HEK293T (cell line): ENCODE measurements at regions not wholly inside any gene's neighbourhood (a gene's known extent, or its start where the extent isn't known, plus 50 kb on each side); places are given as distances from the start of the nearest gene placed in this dataset.
"Not testable (repeated sequence)": the region's sequence is repeated elsewhere in the genome, so short reads cannot be mapped to it uniquely, and the experiment has no call there.

Experiments used
- CTCF ChIA-PET: fragments of 350-600 bp; formaldehyde crosslinking; extraction: SDS; loops from one replicate; lab custom pipeline; 2021; ENCODE audit warnings: antibody characterized with exemption, inconsistent platforms; lab: Yijun Ruan, JAX
- POLR2A ChIA-PET: fragments of 350-600 bp; formaldehyde crosslinking; extraction: SDS; loops from one replicate; lab custom pipeline; 2020; ENCODE audit warnings: antibody characterized with exemption, inconsistent platforms; lab: Yijun Ruan, JAX
- DNase-seq: peaks from one replicate; pipeline ENCODE4 v3.0.0; 2012; ENCODE audit warnings: mixed read lengths; ENCODE audit errors: extremely low spot score
- ARNT ChIP-seq: fragments of 450-650 bp; IDR thresholded peaks from 2 replicates; pipeline ENCODE4 v1.6.1; 2017; ENCODE audit warnings: mild to moderate bottlenecking
- BHLHE40 ChIP-seq: fragments of 450-650 bp; IDR thresholded peaks from 2 replicates; pipeline ENCODE4 v1.6.1; 2016; ENCODE audit warnings: mild to moderate bottlenecking, moderate library complexity, borderline replicate concordance
- CTBP1 ChIP-seq: fragments of 450-650 bp; IDR thresholded peaks from 2 replicates; pipeline ENCODE4 v1.6.1; 2016; ENCODE audit warnings: borderline replicate concordance
- ELF4 ChIP-seq: fragments of 450-650 bp; IDR thresholded peaks from 2 replicates; pipeline ENCODE4 v1.6.1; 2017; ENCODE audit warnings: antibody characterized with exemption
- FOXA1 ChIP-seq: fragments of 450-650 bp; IDR thresholded peaks from 2 replicates; pipeline ENCODE4 v1.6.1; 2016; ENCODE audit warnings: mild to moderate bottlenecking
- FOXK2 ChIP-seq: fragments of 450-650 bp; IDR thresholded peaks from 2 replicates; pipeline ENCODE4 v1.6.1; 2016; ENCODE audit warnings: mild to moderate bottlenecking
- FOXM1 ChIP-seq: fragments of 450-650 bp; IDR thresholded peaks from 2 replicates; pipeline ENCODE4 v1.6.1; 2017; ENCODE audit warnings: mild to moderate bottlenecking, borderline replicate concordance
- HDGF ChIP-seq: fragments of 450-650 bp; IDR thresholded peaks from 2 replicates; pipeline ENCODE4 v1.6.1; 2017; ENCODE audit warnings: antibody characterized with exemption, borderline replicate concordance
- L3MBTL2 ChIP-seq: fragments of 450-650 bp; conservative IDR thresholded peaks from 2 replicates; pipeline ENCODE4 v1.6.1; 2016; ENCODE audit warnings: mild to moderate bottlenecking
- LEF1 ChIP-seq: fragments of 450-650 bp; IDR thresholded peaks from 2 replicates; pipeline ENCODE4 v1.6.1; 2017; ENCODE audit warnings: mild to moderate bottlenecking, borderline replicate concordance
- NFRKB ChIP-seq: fragments of 450-650 bp; IDR thresholded peaks from 2 replicates; pipeline ENCODE4 v1.6.1; 2016; ENCODE audit warnings: mild to moderate bottlenecking, moderate library complexity
- SP1 ChIP-seq: fragments of 450-650 bp; IDR thresholded peaks from 2 replicates; pipeline ENCODE4 v1.6.1; 2017
- SUZ12 ChIP-seq: fragments of 450-650 bp; IDR thresholded peaks from 2 replicates; pipeline ENCODE4 v1.6.1; 2016; ENCODE audit warnings: mild to moderate bottlenecking
- TARDBP ChIP-seq: fragments of 450-650 bp; IDR thresholded peaks from 2 replicates; pipeline ENCODE4 v1.6.1; 2016
- ZNF384 ChIP-seq: fragments of 450-650 bp; IDR thresholded peaks from 2 replicates; pipeline ENCODE4 v1.6.1; 2016
- TF ChIP-seq, protein P1 (sequence below): fragments of 450-650 bp; IDR thresholded peaks from 2 replicates; pipeline ENCODE4 v1.6.1; 2016

DNA sequence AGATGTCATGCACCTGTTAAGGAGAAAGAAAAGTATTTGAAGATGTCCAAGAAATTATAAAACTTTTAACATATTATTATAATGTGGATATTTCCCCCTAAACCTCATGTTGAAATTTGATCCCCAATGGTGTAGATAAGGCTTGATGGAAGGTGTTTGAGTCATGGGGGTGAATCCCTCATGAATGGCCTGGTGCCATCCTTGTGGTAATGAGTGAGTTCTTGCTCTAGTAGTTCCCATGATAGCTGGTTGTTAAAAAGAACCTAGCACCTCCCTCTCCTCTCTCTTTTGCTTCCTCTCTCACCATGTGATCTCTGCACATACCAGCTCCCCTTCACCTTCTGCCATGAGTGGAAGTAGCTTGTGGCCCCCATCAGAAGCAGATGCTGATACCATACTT lies 176.6 kb upstream of the NR3C2 start:
- DNase-seq = no peak
- no peak for TF ChIP-seq CTBP1
- no peak for TF ChIP-seq FOXA1
- TF ChIP-seq SP1 = no peak
- TF ChIP-seq HDGF = no peak
- no peak for TF ChIP-seq ARNT
- TF ChIP-seq L3MBTL2 = no peak
- ChIA-PET CTCF (no interaction called here), POLR2A (no interaction called here)

DNA sequence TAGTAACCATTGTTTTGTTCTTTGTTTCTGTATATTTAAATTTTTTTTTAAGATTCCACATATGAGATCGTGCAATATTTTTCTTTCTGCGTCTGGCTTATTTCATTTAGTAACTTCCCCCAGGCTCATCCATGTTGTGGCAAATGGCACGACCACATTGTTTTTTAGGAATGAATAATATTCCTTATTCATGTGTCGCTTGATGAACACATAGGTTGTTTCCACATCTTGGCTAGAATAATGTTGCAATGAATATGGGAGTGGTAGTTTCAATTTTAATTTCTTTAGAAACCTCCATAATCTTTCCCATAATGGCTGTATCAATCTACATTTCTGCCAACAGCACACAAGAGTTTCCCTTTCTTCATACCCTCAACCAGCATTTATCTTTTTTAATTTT lies 166.8 kb upstream of the NR3C2 start:
- TF ChIP-seq L3MBTL2 (no peak), LEF1 (no peak), CTBP1 (no peak), BHLHE40 (no peak), TARDBP (no peak), SUZ12 (no peak), FOXK2 (no peak), ZNF384 (no peak), FOXM1 (no peak), SP1 (no peak), ARNT (no peak), NFRKB (no peak), ELF4 (no peak), FOXA1 (no peak), HDGF (no peak)
- TF ChIP-seq, protein P1, sequence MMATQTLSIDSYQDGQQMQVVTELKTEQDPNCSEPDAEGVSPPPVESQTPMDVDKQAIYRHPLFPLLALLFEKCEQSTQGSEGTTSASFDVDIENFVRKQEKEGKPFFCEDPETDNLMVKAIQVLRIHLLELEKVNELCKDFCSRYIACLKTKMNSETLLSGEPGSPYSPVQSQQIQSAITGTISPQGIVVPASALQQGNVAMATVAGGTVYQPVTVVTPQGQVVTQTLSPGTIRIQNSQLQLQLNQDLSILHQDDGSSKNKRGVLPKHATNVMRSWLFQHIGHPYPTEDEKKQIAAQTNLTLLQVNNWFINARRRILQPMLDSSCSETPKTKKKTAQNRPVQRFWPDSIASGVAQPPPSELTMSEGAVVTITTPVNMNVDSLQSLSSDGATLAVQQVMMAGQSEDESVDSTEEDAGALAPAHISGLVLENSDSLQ = no peak
- no peak for DNase-seq
- POLR2A ChIA-PET = no interaction called here
- CTCF ChIA-PET = no interaction called here

DNA sequence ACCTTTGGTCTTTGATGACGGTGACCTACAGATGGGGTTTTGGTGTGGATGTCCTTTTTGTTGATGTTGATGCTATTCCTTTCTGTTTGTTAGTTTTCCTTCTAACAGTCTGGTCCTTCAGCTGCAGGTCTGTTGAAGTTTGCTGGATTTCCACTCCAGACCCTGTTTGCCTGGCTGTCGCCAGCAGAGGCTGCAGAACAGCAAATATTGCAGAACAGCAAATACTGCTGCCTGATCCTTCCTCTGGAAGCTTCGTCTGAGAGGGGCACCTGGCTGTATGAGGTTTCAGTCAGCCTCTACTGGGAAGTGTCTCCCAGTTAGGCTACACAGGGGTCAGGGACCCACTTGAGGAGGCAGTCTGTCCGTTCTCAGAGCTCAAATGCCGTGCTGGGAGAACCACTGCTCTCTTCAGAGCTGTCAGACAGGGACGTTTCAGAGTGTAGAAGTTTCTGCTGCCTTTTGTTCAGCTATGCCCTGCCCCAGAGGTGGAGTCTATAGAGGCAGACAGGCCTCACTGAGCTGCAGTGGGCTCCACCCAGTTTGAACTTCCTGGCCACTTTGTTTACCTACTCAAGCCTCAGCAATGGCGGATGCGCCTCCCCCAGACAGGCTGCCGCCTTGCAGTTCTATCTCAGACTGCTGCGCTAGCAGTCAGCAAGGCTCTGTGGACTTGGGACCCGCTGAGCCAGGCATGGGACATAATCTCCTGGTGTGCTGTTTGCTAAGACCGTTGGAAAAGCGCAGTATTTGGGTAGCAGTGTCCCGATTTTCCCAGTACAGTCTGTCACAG lies 156.4 kb upstream of the NR3C2 start:
- CTCF ChIA-PET, POLR2A ChIA-PET: not testable (repeated sequence)

DNA sequence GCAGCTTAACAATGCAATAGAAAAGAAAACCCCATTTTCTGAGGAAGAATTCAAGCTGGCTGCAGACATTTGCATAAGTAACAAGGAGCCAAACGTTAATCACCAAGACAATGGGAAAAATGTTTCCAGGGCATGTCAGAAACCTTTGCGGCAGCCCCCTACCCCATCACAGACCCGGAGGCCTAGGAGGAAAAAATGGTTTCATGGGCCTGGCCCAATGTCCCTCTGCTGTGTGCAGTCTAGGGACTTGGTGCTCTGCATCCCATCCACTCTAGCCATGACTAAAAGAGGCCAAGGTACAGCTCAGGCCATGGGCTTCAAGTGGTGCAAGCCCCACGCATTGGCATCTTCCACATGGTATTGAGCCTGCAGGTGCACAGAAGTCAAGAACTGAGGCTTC lies 147.0 kb upstream of the NR3C2 start:
- no peak for DNase-seq
- TF ChIP-seq NFRKB (no peak), ZNF384 (no peak), BHLHE40 (no peak), FOXM1 (no peak), LEF1 (no peak), ARNT (no peak), TARDBP (no peak), FOXK2 (no peak), CTBP1 (no peak)
- TF ChIP-seq, protein P1 = no peak
- ChIA-PET POLR2A (no interaction called here), CTCF (no interaction called here)

More for the DNA sequence above, 156.4 kb upstream of the NR3C2 start:
- not testable (repeated sequence) for DNase-seq

DNA sequence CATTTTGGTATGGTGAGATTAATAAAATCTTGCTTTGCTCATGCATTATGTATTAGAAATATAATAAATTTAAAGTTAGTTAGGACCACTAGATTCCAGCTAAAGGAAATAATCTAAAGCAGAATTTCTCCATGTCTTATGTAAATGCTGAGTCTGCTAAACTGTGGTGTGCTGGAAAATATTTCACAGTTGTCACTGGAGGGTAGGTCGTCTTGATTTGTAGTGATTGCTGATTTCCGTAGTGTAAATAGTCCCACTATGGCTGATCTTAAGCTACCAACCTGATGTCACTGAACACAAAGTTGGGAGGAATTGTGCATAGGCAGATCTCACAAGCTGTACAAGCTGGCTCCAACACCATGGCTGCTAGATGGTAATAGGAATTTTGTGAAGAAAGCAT lies 133.4 kb upstream of the NR3C2 start:
- ChIA-PET POLR2A (no interaction called here), CTCF (no interaction called here)
- TF ChIP-seq ELF4 (no peak), ZNF384 (no peak), SUZ12 (no peak), FOXK2 (no peak), FOXM1 (no peak), TARDBP (no peak), NFRKB (no peak), SP1 (no peak), LEF1 (no peak), HDGF (no peak), ARNT (no peak), FOXA1 (no peak), CTBP1 (no peak), L3MBTL2 (no peak), BHLHE40 (no peak)
- TF ChIP-seq, protein P1 = no peak
- DNase-seq = no peak

DNA sequence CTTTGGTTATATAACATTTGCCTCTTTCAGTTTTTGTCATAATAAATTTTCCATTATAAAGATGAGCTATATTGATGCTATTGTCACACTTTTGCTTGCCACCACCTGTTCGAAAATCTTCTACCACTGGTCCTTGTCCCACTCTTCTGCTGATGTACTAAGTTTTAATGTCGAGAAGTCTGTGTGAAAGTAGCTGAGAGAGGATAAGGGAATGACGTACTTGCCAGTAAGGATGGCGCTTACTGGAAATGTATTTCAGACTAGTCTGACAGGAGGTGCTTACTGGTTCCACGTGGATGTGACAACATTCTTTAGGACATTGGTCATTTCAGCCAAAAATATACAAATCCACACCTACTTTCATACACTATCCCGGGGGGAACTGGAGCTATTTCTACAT lies 132.7 kb upstream of the NR3C2 start:
- CTCF ChIA-PET = no interaction called here
- POLR2A ChIA-PET = no interaction called here
- TF ChIP-seq, protein P1 = no peak
- TF ChIP-seq SUZ12 (no peak), TARDBP (no peak), HDGF (no peak), ELF4 (no peak), BHLHE40 (no peak), FOXA1 (no peak), LEF1 (no peak), FOXM1 (no peak)
- DNase-seq = no peak
